Spleen (tissue), 11 donors: ENCODE measurements at regions not wholly inside any gene's neighbourhood (a gene's known extent, or its start where the extent isn't known, plus 50 kb on each side); places are given as distances from the start of the nearest gene placed in this dataset.

ENCODE experiments used
- DNase-seq: peaks from one replicate; pipeline ENCODE4 v3.0.0-alpha.2; 2020
- H3K27ac ChIP-seq, 8 donors: fragments of 200-600 bp; sonication (generic) in 7 of 8; 1 replicate in 4 of 8; 2 replicates in 4 of 8; pipeline versions ENCODE4 v1.5.0 to v1.8.0; 2016 to 2021; ENCODE audit warnings: inconsistent platforms in 4 of 8, mild to moderate bottlenecking in 4 of 8, moderate library complexity in 1 of 8
- H3K27me3 ChIP-seq, 7 donors: fragments of 200-600 bp; sonication (generic) in 6 of 7; replicated peaks in 1 of 7; 1 replicate in 4 of 7; 2 replicates in 3 of 7; pipeline versions ENCODE4 v1.5.0 to v1.8.0; 2016 to 2021; ENCODE audit warnings: inconsistent platforms in 3 of 7, mild to moderate bottlenecking in 1 of 7
- H3K36me3 ChIP-seq, 6 donors: fragments of 200-600 bp; sonication (generic) in 5 of 6; 1 replicate in 4 of 6; 2 replicates in 2 of 6; pipeline versions ENCODE4 v1.5.0 to v1.8.0; 2016 to 2021; ENCODE audit warnings: inconsistent platforms in 2 of 6
- H3K4me1 ChIP-seq, 6 donors: fragments of 200-600 bp; sonication (generic) in 5 of 6; 1 replicate in 3 of 6; 2 replicates in 3 of 6; pipeline versions ENCODE4 v1.5.0 to v1.8.0; 2016 to 2021; ENCODE audit warnings: inconsistent platforms in 3 of 6
- H3K4me3 ChIP-seq, 8 donors: fragments of 200-600 bp; sonication (generic) in 7 of 8; 1 replicate in 4 of 8; 2 replicates in 4 of 8; pipeline versions ENCODE4 v1.5.0 to v1.8.0; 2016 to 2021; ENCODE audit warnings: inconsistent platforms in 4 of 8, mild to moderate bottlenecking in 4 of 8, moderate library complexity in 2 of 8
- H3K9me3 ChIP-seq, 8 donors: fragments of 200-600 bp; sonication (generic) in 7 of 8; 1 replicate in 4 of 8; 2 replicates in 4 of 8; pipeline versions ENCODE4 v1.5.0 to v1.8.0; 2016 to 2021; ENCODE audit warnings: inconsistent platforms in 4 of 8
- CTCF ChIP-seq, 11 experiments: fragments of 200-600 bp in 7 of 11; fragments of 450-650 bp in 4 of 11; sonication (generic) in 4 of 11; IDR thresholded peaks in 8 of 11; conservative IDR thresholded peaks in 3 of 11; 1 replicate in 7 of 11; 2 replicates in 4 of 11; pipeline versions ENCODE4 v1.4.0 to v1.8.0; 2016 to 2021; ENCODE audit warnings: antibody characterized with exemption in 11 of 11, inconsistent platforms in 4 of 11, mild to moderate bottlenecking in 1 of 11
- POLR2A ChIP-seq, 3 donors: fragments of 450-650 bp; IDR thresholded peaks; one replicate each; pipeline ENCODE4 v1.5.1; 2017; ENCODE audit warnings: antibody characterized with exemption in 3 of 3, mild to moderate bottlenecking in 1 of 3
- POLR2AphosphoS5 ChIP-seq, 3 donors: sonication (generic); formaldehyde crosslinking; IDR thresholded peaks; one replicate each; pipeline ENCODE4 v1.5.1; 2017; ENCODE audit warnings: antibody characterized with exemption in 3 of 3
- whole genome bisulfite sequencing, 5 donors: extraction: QIAGEN DNeasy Blood & Tissue Kit in 3 of 5; methylation state at CpG; one replicate each; pipeline versions ENCODE4 v1.1.5 to v1.1.7; 2013 to 2018; 5-methylcytosine and 5-hydroxymethylcytosine counted together
- intact Hi-C: fragments of 100-400 bp; cut with DNase I; formaldehyde crosslinking; loops from one replicate; pipeline ENCODE4 v1.15.0; 2023; ENCODE audit warnings: low total_unique reads
- donor health status: healthy with polysubstance abuse.
- donor health status: DM: no; HTN: no; CAD: no; lungs with moderate emphysema.
- donor health status: DM: no; HTN: no; CAD: no.
- donor health status: Bipolar disorder and iron deficiency.
- donor health status: healthy.
- donor health status: DM: no; HTN: no; CAD: no.
- donor health status: DM: yes; HTN: yes; CAD: no.

DNA sequence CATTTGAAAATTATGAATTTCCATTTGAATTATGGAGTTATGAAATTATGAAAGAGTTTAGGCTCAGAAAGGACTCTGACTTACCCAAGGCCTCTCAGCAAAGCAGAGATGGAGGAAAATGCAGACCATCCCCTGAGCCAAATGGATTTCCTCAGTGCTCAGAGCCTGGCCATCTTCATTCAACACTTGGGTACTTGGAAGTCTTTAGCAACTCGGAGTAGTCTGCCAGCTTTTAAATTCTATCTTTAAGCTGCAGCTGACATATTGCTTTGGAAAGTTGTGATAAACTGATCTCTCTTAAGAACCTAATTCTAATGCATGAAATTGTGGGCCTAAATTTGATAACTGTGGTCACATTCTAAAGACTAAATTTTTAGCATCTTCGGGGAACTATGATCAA lies 315.4 kb downstream of the SAMD5 start:
- H3K9me3 ChIP-seq, result no peaks in the 10 kb centered on the region
- 81 to 92% (median 87%) methylated on average over 2 of the region's 2 CpGs for WGBS, 5 donors
- intact Hi-C loops, result no loop called here
- no peak for TF ChIP-seq CTCF (IDR thresholded peaks at IDR 0.05 in 8 of 11, conservative IDR thresholded peaks at IDR 0.05 in 3 of 11)
- no peak for TF ChIP-seq POLR2A (IDR thresholded peaks at IDR 0.05)
- TF ChIP-seq POLR2AphosphoS5 (IDR thresholded peaks at IDR 0.05), result no peak
- H3K4me1 ChIP-seq, result no peaks in the 10 kb centered on the region
- no peak overlapping the region for H3K4me3 ChIP-seq
- no peaks in the 10 kb centered on the region for H3K36me3 ChIP-seq
- H3K27ac ChIP-seq, result no peak overlapping the region
- H3K27me3 ChIP-seq, result no peaks in the 10 kb centered on the region
- DNase-seq, result no peak

- Histone ChIP-seq H3K27ac (no peak overlapping the region), H3K4me1 (no peaks in the 10 kb centered on the region), H3K9me3 (no peaks in the 10 kb centered on the region), H3K27me3 (no peaks in the 10 kb centered on the region), H3K4me3 (no peak overlapping the region), H3K36me3 (no peaks in the 10 kb centered on the region)
- TF ChIP-seq POLR2AphosphoS5 (IDR thresholded peaks at IDR 0.05) (no peak), POLR2A (IDR thresholded peaks at IDR 0.05) (no peak), CTCF (IDR thresholded peaks at IDR 0.05 in 8 of 11, conservative IDR thresholded peaks at IDR 0.05 in 3 of 11) (no peak)
- intact Hi-C loops, result no loop called here
- 77 to 93% (median 78%) methylated on average over 2 of the region's 2 CpGs for WGBS, 5 donors
- no peak for DNase-seq
These were observed 317.4 kb downstream of the SAMD5 start for GRCh38 chr6:147825848-147826247.

GRCh38 chr6:147826698-147827097 lies 318.2 kb downstream of the SAMD5 start:
- Histone ChIP-seq H3K4me1 (no peaks in the 10 kb centered on the region), H3K36me3 (no peaks in the 10 kb centered on the region), H3K9me3 (no peaks in the 10 kb centered on the region), H3K27me3 (no peaks in the 10 kb centered on the region), H3K4me3 (no peak overlapping the region), H3K27ac (no peak overlapping the region)
- no peak for TF ChIP-seq POLR2A (IDR thresholded peaks at IDR 0.05)
- TF ChIP-seq POLR2AphosphoS5 (IDR thresholded peaks at IDR 0.05), result no peak
- TF ChIP-seq CTCF (IDR thresholded peaks at IDR 0.05 in 8 of 11, conservative IDR thresholded peaks at IDR 0.05 in 3 of 11), result no peak
- DNase-seq, result no peak
- WGBS, 5 donors, result 73 to 84% (median 81%) methylated on average over 4 of the region's 4 CpGs
- intact Hi-C loops, result no loop called here

- TF ChIP-seq POLR2A (IDR thresholded peaks at IDR 0.05) (no peak), CTCF (IDR thresholded peaks at IDR 0.05 in 8 of 11, conservative IDR thresholded peaks at IDR 0.05 in 3 of 11) (no peak), POLR2AphosphoS5 (IDR thresholded peaks at IDR 0.05) (no peak)
- no peak for DNase-seq
- Histone ChIP-seq H3K4me3 (no peak overlapping the region), H3K9me3 (no peaks in the 10 kb centered on the region), H3K27ac (no peak overlapping the region), H3K4me1 (no peaks in the 10 kb centered on the region), H3K36me3 (no peaks in the 10 kb centered on the region), H3K27me3 (no peaks in the 10 kb centered on the region)
- 81 to 100% (median 88%) methylated on average over 1 of the region's 1 CpG for WGBS, 5 donors
- intact Hi-C loops, result no loop called here
These were observed 320.9 kb downstream of the SAMD5 start for GRCh38 chr6:147829418-147829817.
